ENCODE measurements at regions not wholly inside any gene's neighbourhood (a gene's known extent, or its start where the extent isn't known, plus 50 kb on each side); places are given as distances from the start of the nearest gene placed in this dataset.
"Not testable (repeated sequence)": the region's sequence is repeated elsewhere in the genome, so short reads cannot be mapped to it uniquely, and the experiment has no call there.

GRCh38 chr6:79806661-79807060 is 140.7 kb downstream of the ELOVL4 start:
- not testable (repeated sequence) for TF ChIP-seq CTCF (conservative IDR thresholded peaks at IDR 0.05); ZFX (IDR thresholded peaks at IDR 0.05)
